ENCODE measurements at regions not wholly inside any gene's neighbourhood (a gene's known extent, or its start where the extent isn't known, plus 50 kb on each side); places are given as distances from the start of the nearest gene placed in this dataset.

- H3K9ac ChIP-seq (replicated peaks; ENCODE audit: extremely low read depth, insufficient read depth, low read length), result no peak overlapping the region
- H3K27me3 ChIP-seq (ENCODE audit: control insufficient read depth in 2 of 2, insufficient read depth in 2 of 2, low read length in 2 of 2), result peaks cover 0 to 8% of the 10 kb centered on the region in 2 experiments
- no peaks in the 10 kb centered on the region for H3K9me3 ChIP-seq (replicated peaks; ENCODE audit: control insufficient read depth, insufficient read depth, low read length)
- intact Hi-C loops (cut with micrococcal nuclease), result no loop called here
- no peaks in the 10 kb centered on the region for H3K9me1 ChIP-seq (replicated peaks; ENCODE audit: control insufficient read depth, extremely low read depth, insufficient read depth, low read length)
- no peaks in the 10 kb centered on the region for H3K36me3 ChIP-seq (ENCODE audit: control insufficient read depth in 2 of 2, extremely low read depth in 1 of 2, insufficient read depth in 2 of 2, low read length in 2 of 2)
- H3K79me2 ChIP-seq (ENCODE audit: control insufficient read depth, insufficient read depth, low read length), result no peaks in the 10 kb centered on the region
- no peak overlapping the region for H3K4me2 ChIP-seq (ENCODE audit: insufficient read depth, low read length)
- no TSS peak for BruUV-seq (replicated peaks)
- DNase-seq (ENCODE audit: low read depth, low spot score) (peak; percentile 3), FAIRE-seq (peak; percentile 56)
- CTCF ChIA-PET, result interaction anchor here (0.5 to 1.5 kb wide), 4 partner anchors 10 to 156 kb away, joined by 3 to 4 read pairs (median 4); no protein-coding TSS in a partner anchor
- TF ChIP-seq MYC (IDR thresholded peaks at IDR 0.05; ENCODE audit: low read depth, low read length), result no peak
- peak overlapping the region; percentile 48 for H2AFZ ChIP-seq (ENCODE audit: low read depth, low read length)
- dilution Hi-C loops (cut with MboI; ENCODE audit: extremely low pct_ligation_motif_present, low sequenced_read_pairs), result no loop called here
- no peak overlapping the region for H3K27ac ChIP-seq (ENCODE audit: insufficient read depth, low read depth, low read length)
- H3K4me3 ChIP-seq (replicated peaks in 1 of 3; ENCODE audit: insufficient read depth in 1 of 3, low read depth in 1 of 3, low read length in 3 of 3), result no peak overlapping the region
- POLR2A ChIA-PET, result no interaction called here
- H4K20me1 ChIP-seq (replicated peaks; ENCODE audit: control insufficient read depth, extremely low read depth, insufficient read depth, low read length), result no peaks in the 10 kb centered on the region
- H3K4me1 ChIP-seq (ENCODE audit: control insufficient read depth, extremely low read depth, insufficient read depth, low read length), result no peaks in the 10 kb centered on the region
These were observed 53.2 kb downstream of the EEF1B2 start for GRCh38 chr2:206212673-206213513.

GRCh38 chr2:206213514-206213845 lies 53.8 kb downstream of the EEF1B2 start:
- Histone ChIP-seq H3K9me1 (replicated peaks; ENCODE audit: control insufficient read depth, extremely low read depth, insufficient read depth, low read length) (no peaks in the 10 kb centered on the region), H3K9ac (replicated peaks; ENCODE audit: extremely low read depth, insufficient read depth, low read length) (no peak overlapping the region), H3K4me3 (replicated peaks in 1 of 3; ENCODE audit: insufficient read depth in 1 of 3, low read depth in 1 of 3, low read length in 3 of 3) (no peak overlapping the region), H3K79me2 (ENCODE audit: control insufficient read depth, insufficient read depth, low read length) (no peaks in the 10 kb centered on the region), H3K27ac (ENCODE audit: insufficient read depth, low read depth, low read length) (no peak overlapping the region), H3K4me2 (ENCODE audit: insufficient read depth, low read length) (no peak overlapping the region), H3K27me3 (ENCODE audit: control insufficient read depth in 2 of 2, insufficient read depth in 2 of 2, low read length in 2 of 2) (peaks cover 0 to 14% of the 10 kb centered on the region in 2 experiments), H2AFZ (ENCODE audit: low read depth, low read length) (no peak overlapping the region), H4K20me1 (replicated peaks; ENCODE audit: control insufficient read depth, extremely low read depth, insufficient read depth, low read length) (no peaks in the 10 kb centered on the region), H3K36me3 (ENCODE audit: control insufficient read depth in 2 of 2, extremely low read depth in 1 of 2, insufficient read depth in 2 of 2, low read length in 2 of 2) (no peaks in the 10 kb centered on the region), H3K9me3 (replicated peaks; ENCODE audit: control insufficient read depth, insufficient read depth, low read length) (no peaks in the 10 kb centered on the region), H3K4me1 (ENCODE audit: control insufficient read depth, extremely low read depth, insufficient read depth, low read length) (no peaks in the 10 kb centered on the region)
- TF ChIP-seq MYC (IDR thresholded peaks at IDR 0.05; ENCODE audit: low read depth, low read length) (no peak), EZH2 (IDR thresholded peaks at IDR 0.05; ENCODE audit: borderline replicate concordance, low read depth, low read length, severe bottlenecking) (no peak), GATA2 (IDR thresholded peaks at IDR 0.05; ENCODE audit: insufficient read depth, insufficient read length, low read depth, low read length) (no peak), JUN (IDR thresholded peaks at IDR 0.05; ENCODE audit: borderline replicate concordance, insufficient read depth, insufficient read length, low read depth) (no peak), POLR2AphosphoS5 (IDR thresholded peaks at IDR 0.05; ENCODE audit: insufficient read depth, low read depth, low read length) (no peak), POLR2A (IDR thresholded peaks at IDR 0.05; ENCODE audit: low read depth, low read length) (no peak), FOS (IDR thresholded peaks at IDR 0.05; ENCODE audit: borderline replicate concordance, insufficient read depth, low read length) (no peak)
- TF ChIP-seq, protein P1, sequence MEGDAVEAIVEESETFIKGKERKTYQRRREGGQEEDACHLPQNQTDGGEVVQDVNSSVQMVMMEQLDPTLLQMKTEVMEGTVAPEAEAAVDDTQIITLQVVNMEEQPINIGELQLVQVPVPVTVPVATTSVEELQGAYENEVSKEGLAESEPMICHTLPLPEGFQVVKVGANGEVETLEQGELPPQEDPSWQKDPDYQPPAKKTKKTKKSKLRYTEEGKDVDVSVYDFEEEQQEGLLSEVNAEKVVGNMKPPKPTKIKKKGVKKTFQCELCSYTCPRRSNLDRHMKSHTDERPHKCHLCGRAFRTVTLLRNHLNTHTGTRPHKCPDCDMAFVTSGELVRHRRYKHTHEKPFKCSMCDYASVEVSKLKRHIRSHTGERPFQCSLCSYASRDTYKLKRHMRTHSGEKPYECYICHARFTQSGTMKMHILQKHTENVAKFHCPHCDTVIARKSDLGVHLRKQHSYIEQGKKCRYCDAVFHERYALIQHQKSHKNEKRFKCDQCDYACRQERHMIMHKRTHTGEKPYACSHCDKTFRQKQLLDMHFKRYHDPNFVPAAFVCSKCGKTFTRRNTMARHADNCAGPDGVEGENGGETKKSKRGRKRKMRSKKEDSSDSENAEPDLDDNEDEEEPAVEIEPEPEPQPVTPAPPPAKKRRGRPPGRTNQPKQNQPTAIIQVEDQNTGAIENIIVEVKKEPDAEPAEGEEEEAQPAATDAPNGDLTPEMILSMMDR (IDR thresholded peaks at IDR 0.05; ENCODE audit: extremely low read depth in 1 of 2, insufficient read depth in 1 of 2, low read depth in 1 of 2, low read length in 2 of 2), result no peak
- TF ChIP-seq, protein P2, sequence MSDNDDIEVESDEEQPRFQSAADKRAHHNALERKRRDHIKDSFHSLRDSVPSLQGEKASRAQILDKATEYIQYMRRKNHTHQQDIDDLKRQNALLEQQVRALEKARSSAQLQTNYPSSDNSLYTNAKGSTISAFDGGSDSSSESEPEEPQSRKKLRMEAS (IDR thresholded peaks at IDR 0.05; ENCODE audit: insufficient read depth, insufficient read length), result no peak
- POLR2A ChIA-PET, result no interaction called here
- DNase-seq (ENCODE audit: low read depth, low spot score) (no peak), FAIRE-seq (no peak)
- CTCF ChIA-PET, result interaction anchor here (1.0 to 1.5 kb wide), 3 partner anchors 10 to 156 kb away, joined by 3 to 4 read pairs (median 4); no protein-coding TSS in a partner anchor
- intact Hi-C loops (cut with micrococcal nuclease), result no loop called here
- no TSS peak for BruUV-seq (replicated peaks)
- dilution Hi-C loops (cut with MboI; ENCODE audit: extremely low pct_ligation_motif_present, low sequenced_read_pairs), result no loop called here

All from endothelial cell of umbilical vein (primary cell).